Nephron (organoid): ENCODE measurements at regions not wholly inside any gene's neighbourhood (a gene's known extent, or its start where the extent isn't known, plus 50 kb on each side); places are given as distances from the start of the nearest gene placed in this dataset.
A peak's percentile ranks its signal among the peaks of the same experiment; 100 is the strongest.

ENCODE experiments used
- H3K27ac Mint-ChIP-seq, 3 experiments: 2 replicates each; pipeline ENCODE4 v1.8.0; 2020; ENCODE audit warnings: mixed read lengths in 3 of 3, mild to moderate bottlenecking in 2 of 3, moderate library complexity in 1 of 3
- H3K27me3 Mint-ChIP-seq: 2 replicates; pipeline ENCODE4 v1.8.0; 2021; ENCODE audit warnings: low read depth, mild to moderate bottlenecking, moderate library complexity, mixed read lengths
- H3K36me3 Mint-ChIP-seq: 2 replicates; pipeline ENCODE4 v1.8.0; 2020; ENCODE audit warnings: low read depth, mixed read lengths
- H3K4me1 Mint-ChIP-seq: 2 replicates; pipeline ENCODE4 v1.8.0; 2020; ENCODE audit warnings: mixed read lengths
- H3K4me3 Mint-ChIP-seq, 3 experiments: 2 replicates each; pipeline ENCODE4 v1.8.0; 2020; ENCODE audit warnings: mild to moderate bottlenecking in 3 of 3, mixed read lengths in 3 of 3, moderate library complexity in 2 of 3
- H3K9me3 Mint-ChIP-seq: 2 replicates; pipeline ENCODE4 v1.8.0; 2020; ENCODE audit warnings: mixed read lengths
- TF ChIP-seq, protein P1 (sequence below), 3 experiments: fragments of 200-600 bp; sonication (generic); IDR thresholded peaks; one replicate each; pipeline ENCODE4 v1.5.0; 2021; ENCODE audit warnings: antibody characterized with exemption in 3 of 3; ENCODE audit not compliant: unreplicated experiment in 3 of 3

- no peak overlapping the region for H3K27ac Mint-ChIP-seq
- no peaks in the 10 kb centered on the region for H3K9me3 Mint-ChIP-seq
- peaks cover 11% of the 10 kb centered on the region for H3K27me3 Mint-ChIP-seq
- no peaks in the 10 kb centered on the region for H3K36me3 Mint-ChIP-seq
- TF ChIP-seq, protein P1, sequence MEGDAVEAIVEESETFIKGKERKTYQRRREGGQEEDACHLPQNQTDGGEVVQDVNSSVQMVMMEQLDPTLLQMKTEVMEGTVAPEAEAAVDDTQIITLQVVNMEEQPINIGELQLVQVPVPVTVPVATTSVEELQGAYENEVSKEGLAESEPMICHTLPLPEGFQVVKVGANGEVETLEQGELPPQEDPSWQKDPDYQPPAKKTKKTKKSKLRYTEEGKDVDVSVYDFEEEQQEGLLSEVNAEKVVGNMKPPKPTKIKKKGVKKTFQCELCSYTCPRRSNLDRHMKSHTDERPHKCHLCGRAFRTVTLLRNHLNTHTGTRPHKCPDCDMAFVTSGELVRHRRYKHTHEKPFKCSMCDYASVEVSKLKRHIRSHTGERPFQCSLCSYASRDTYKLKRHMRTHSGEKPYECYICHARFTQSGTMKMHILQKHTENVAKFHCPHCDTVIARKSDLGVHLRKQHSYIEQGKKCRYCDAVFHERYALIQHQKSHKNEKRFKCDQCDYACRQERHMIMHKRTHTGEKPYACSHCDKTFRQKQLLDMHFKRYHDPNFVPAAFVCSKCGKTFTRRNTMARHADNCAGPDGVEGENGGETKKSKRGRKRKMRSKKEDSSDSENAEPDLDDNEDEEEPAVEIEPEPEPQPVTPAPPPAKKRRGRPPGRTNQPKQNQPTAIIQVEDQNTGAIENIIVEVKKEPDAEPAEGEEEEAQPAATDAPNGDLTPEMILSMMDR (IDR thresholded peaks at IDR 0.05; ENCODE audit: unreplicated experiment in 3 of 3): no peak
- H3K4me1 Mint-ChIP-seq: no peaks in the 10 kb centered on the region
- no peak overlapping the region for H3K4me3 Mint-ChIP-seq
These were observed 219.6 kb upstream of the CHD6 start for GRCh38 chr20:41837669-41838224.

GRCh38 chr20:41833739-41834138, 215.6 kb upstream of the CHD6 start:
- Mint-ChIP-seq H3K27me3 (peaks cover 17% of the 10 kb centered on the region), H3K36me3 (no peaks in the 10 kb centered on the region), H3K4me1 (no peaks in the 10 kb centered on the region), H3K9me3 (no peaks in the 10 kb centered on the region), H3K4me3 (no peak overlapping the region), H3K27ac (no peak overlapping the region)
- TF ChIP-seq, protein P1 (IDR thresholded peaks at IDR 0.05; ENCODE audit: unreplicated experiment in 3 of 3): no peak

GRCh38 chr20:41830702-41831101, 212.5 kb upstream of the CHD6 start:
- H3K27ac Mint-ChIP-seq: no peak overlapping the region
- TF ChIP-seq, protein P1 (IDR thresholded peaks at IDR 0.05; ENCODE audit: unreplicated experiment in 3 of 3): no peak
- H3K36me3 Mint-ChIP-seq: no peaks in the 10 kb centered on the region
- no peaks in the 10 kb centered on the region for H3K4me1 Mint-ChIP-seq
- no peak overlapping the region for H3K4me3 Mint-ChIP-seq
- H3K27me3 Mint-ChIP-seq: peaks cover 27% of the 10 kb centered on the region
- H3K9me3 Mint-ChIP-seq: no peaks in the 10 kb centered on the region

DNA sequence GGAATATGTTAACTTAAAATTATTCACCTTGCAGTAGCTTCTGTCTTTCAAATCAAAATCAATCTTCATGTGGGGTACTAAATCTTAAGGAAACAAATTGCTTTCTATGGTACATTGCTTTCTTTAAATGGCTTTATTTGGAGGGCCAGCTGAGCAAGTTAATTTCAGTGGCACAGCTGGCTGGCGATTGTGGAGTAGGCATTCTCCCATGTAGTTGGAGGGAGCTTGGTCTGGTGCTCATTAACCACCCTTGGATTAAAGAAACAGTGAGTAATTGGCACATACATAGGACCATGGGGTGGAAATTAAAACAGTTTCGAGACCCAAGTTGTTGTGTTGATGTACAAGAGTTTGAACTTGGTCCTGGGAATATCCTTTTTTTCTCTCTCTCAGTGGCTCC, 201.3 kb upstream of the CHD6 start:
- H3K4me3 Mint-ChIP-seq: no peak overlapping the region
- H3K9me3 Mint-ChIP-seq: peaks cover 2% of the 10 kb centered on the region
- no peaks in the 10 kb centered on the region for H3K36me3 Mint-ChIP-seq
- peak overlapping the region in 1 of 3 experiments; percentile 34 for H3K27ac Mint-ChIP-seq
- H3K27me3 Mint-ChIP-seq: peaks cover 18% of the 10 kb centered on the region
- TF ChIP-seq, protein P1 (IDR thresholded peaks at IDR 0.05; ENCODE audit: unreplicated experiment in 3 of 3): no peak
- no peaks in the 10 kb centered on the region for H3K4me1 Mint-ChIP-seq

- Mint-ChIP-seq H3K36me3 (no peaks in the 10 kb centered on the region), H3K4me1 (no peaks in the 10 kb centered on the region), H3K9me3 (peaks cover 2% of the 10 kb centered on the region), H3K27ac (peak overlapping the region in 1 of 3 experiments; percentile 34), H3K27me3 (peaks cover 18% of the 10 kb centered on the region), H3K4me3 (no peak overlapping the region)
- TF ChIP-seq, protein P1 (IDR thresholded peaks at IDR 0.05; ENCODE audit: unreplicated experiment in 3 of 3): no peak
These were observed 200.8 kb upstream of the CHD6 start for GRCh38 chr20:41818991-41819390.

- Mint-ChIP-seq H3K9me3 (peaks cover 2% of the 10 kb centered on the region), H3K27me3 (peaks cover 18% of the 10 kb centered on the region), H3K4me3 (no peak overlapping the region), H3K4me1 (no peaks in the 10 kb centered on the region), H3K27ac (no peak overlapping the region), H3K36me3 (no peaks in the 10 kb centered on the region)
- TF ChIP-seq, protein P1 (IDR thresholded peaks at IDR 0.05; ENCODE audit: unreplicated experiment in 3 of 3): no peak
These were observed 200.2 kb upstream of the CHD6 start for GRCh38 chr20:41818369-41818768.
